MM.1S (cell line): ENCODE measurements at regions not wholly inside any gene's neighbourhood (a gene's known extent, or its start where the extent isn't known, plus 50 kb on each side); places are given as distances from the start of the nearest gene placed in this dataset.

Source experiments
- EZH2 ChIP-seq: fragments of 300-600 bp; sonication (generic); optimal IDR thresholded peaks from 2 replicates; pipeline ENCODE3; 2017; ENCODE audit warnings: low read depth, mild to moderate bottlenecking, antibody characterized with exemption, low read length, mixed read lengths
- EZH2phosphoT487 ChIP-seq: fragments of 300-600 bp; sonication (generic); IDR thresholded peaks from 2 replicates; pipeline ENCODE4 v1.6.1; 2018; ENCODE audit warnings: antibody characterized with exemption, low read length
- TF ChIP-seq, protein P1 (sequence below): fragments of 300-600 bp; sonication (generic); IDR thresholded peaks from 2 replicates; pipeline ENCODE4 v1.5.1; 2016; ENCODE audit warnings: antibody characterized with exemption, low read length, mixed read lengths

- TF ChIP-seq, protein P1, sequence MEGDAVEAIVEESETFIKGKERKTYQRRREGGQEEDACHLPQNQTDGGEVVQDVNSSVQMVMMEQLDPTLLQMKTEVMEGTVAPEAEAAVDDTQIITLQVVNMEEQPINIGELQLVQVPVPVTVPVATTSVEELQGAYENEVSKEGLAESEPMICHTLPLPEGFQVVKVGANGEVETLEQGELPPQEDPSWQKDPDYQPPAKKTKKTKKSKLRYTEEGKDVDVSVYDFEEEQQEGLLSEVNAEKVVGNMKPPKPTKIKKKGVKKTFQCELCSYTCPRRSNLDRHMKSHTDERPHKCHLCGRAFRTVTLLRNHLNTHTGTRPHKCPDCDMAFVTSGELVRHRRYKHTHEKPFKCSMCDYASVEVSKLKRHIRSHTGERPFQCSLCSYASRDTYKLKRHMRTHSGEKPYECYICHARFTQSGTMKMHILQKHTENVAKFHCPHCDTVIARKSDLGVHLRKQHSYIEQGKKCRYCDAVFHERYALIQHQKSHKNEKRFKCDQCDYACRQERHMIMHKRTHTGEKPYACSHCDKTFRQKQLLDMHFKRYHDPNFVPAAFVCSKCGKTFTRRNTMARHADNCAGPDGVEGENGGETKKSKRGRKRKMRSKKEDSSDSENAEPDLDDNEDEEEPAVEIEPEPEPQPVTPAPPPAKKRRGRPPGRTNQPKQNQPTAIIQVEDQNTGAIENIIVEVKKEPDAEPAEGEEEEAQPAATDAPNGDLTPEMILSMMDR: no peak
- no peak for TF ChIP-seq EZH2
- TF ChIP-seq EZH2phosphoT487: no peak
These were observed 671.7 kb upstream of the PTBP2 start for GRCh38 chr1:96049759-96050409.
